GM21786 (cell line): ENCODE measurements at regions not wholly inside any gene's neighbourhood (a gene's known extent, or its start where the extent isn't known, plus 50 kb on each side); places are given as distances from the start of the nearest gene placed in this dataset.

Experiments
- ATAC-seq: cut with Tn5 transposase; IDR thresholded peaks from one replicate; pipeline ENCODE4 v1.9.1; 2021; ENCODE audit not compliant: unreplicated experiment

DNA sequence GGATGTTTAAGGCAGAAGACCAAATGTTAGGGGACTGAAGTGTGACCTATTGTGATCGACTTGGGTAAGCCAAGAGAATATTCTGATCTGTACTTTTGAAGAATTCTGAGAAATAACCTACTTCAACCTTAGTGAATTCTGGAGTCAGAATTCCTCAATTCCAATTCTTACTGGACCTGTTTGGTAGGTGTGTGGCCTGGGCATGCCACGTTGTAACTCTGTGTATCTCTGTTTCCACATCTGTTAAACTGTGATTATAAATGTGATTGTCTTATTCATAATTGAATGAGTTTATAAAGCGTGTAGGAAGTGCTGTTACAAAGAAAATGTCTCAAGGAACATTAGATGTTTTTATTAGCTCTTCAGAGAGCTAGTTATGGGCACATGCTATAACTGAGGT is 64.5 kb downstream of the TUSC1 start:
- no peak for ATAC-seq

DNA sequence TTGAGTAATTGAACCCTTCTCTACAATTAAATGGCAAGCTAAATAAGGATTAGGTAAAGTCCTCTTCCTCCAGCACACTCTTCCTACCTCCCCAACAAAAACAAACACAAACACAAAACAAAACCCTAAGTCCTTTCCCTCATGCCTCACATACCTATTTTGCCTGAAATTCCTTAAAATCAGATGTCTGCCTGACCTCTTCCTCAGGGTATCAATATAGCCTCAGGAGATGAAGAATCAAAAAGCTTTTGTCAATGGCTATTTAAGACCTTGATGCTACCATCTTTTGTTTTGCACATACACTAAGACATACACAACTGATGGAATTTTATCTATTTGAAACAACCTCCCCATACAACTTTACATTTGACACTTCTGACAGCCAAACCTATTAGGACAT is 75.1 kb downstream of the TUSC1 start:
- ATAC-seq, result no peak

DNA sequence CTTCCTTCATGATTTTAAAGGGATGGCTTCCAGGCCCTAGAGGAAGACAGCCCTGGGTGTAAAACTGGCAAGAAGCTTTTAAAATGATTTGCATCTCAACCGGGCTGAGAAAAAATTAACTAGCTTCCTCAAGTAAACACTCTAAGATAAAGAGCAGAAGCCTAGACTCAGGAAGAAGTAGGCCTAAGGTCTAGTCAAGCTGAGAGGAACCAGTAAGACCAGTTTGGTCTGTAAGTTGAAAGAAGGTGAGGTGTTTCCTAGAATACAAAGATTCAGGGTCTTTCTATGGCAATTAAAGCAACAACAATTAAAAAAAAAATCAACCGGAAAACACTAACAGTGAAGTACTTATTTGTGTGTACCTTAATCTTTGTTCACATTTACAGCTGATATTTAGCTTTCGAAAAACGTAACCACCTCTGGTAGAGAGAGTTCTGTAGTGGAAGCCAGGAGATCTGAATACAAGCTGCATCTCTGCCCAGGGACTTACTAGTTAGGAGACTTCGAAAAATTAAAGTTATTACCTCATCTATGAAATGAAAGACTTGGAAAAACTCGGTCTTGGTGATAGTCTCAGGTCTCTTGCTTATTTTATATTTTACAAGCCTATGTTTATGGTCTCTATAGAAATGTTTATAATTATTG is 75.7 kb downstream of the TUSC1 start:
- no peak for ATAC-seq

DNA sequence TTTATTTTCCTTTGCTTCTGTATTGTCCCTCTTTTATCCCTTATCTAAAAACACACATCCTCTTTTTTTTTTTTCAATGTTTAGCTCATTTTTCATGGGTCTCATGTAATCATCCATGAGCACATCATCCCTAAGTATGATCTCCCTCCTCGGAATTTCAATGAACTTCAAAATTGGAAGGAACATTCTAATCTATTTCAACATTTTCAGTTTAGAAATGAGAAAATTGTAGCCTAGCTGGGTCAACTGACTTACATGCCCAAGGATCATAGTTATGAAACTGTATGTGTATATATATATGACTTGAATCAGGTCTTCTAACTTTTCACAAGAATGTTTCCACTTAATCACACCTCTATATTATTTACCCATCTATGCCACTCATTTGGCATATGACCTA is 77.7 kb downstream of the TUSC1 start:
- no peak for ATAC-seq

DNA sequence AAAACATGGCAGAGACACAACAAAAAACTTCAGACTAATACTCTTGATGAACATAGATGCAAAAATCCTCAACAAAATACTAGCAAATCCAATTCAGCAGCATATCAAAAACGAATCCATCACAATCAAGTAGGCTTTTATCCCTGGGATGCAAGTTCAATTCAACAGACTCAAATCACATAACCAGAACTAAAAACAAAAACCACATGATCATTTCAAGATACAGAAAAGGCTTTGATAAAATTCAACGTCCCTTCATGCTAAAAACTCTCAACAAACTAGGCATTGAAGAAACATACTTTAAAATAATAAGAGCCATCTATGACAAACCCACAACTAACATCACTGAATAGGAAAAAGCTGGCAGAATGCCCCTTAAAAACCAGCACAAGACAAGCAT is 93.6 kb downstream of the TUSC1 start:
- ATAC-seq, result no peak

DNA sequence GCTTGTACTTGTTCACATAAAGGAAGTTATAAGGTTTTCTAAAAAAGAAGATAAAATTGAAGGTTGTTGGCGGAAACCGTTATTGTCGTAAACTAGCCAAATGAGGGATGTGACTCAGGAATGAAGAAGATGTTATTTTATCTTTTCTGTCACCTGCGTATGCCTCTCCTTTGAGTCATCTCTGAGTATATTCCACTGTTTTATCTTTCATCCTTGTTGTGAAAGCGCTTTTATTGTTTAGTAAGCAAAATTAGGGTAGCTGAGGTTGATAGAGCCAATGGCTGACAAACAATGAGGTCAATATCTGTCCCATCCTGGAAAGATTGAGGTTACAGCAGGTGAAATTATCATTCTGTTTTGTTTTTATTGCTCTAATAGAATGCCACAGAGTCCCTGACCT is 105.0 kb downstream of the TUSC1 start:
- ATAC-seq, result no peak

DNA sequence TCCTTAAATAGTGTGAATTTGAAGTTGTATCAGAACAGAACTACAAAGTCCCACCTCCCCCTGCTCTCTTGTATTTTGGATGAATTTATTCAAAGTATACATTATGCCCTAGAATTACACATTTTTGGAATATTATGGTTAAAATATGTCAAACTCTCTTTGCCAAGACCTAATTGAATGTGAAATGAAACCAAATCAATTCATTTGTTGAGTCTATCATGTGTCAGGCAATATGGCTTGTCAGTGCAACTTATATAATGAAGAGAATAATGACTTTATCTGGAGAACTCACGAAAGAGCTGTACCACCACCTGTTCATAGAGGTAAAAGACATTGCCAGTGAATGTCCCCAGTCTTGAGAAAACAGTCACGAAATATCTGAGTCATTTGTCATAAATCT is 106.8 kb downstream of the TUSC1 start:
- no peak for ATAC-seq

DNA sequence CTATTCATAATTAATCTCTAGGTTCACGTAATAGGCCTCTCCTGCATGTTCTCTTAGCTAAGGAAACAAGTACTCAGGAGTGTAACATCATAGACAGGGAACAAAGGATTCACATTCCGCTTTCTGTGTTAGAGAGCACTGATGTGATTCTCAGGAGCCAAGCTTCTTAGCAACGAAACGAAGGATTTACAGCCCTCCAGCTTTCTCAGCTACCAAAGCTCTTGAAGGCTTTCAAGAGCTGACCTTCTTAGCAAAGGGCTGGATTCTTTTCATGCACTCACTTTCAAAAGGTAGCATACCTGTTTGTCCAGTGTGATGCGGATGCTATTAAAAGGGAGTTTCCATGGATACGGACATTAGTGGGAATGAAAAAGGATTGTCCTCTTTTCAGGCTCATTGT is 107.4 kb downstream of the TUSC1 start:
- no peak for ATAC-seq

DNA sequence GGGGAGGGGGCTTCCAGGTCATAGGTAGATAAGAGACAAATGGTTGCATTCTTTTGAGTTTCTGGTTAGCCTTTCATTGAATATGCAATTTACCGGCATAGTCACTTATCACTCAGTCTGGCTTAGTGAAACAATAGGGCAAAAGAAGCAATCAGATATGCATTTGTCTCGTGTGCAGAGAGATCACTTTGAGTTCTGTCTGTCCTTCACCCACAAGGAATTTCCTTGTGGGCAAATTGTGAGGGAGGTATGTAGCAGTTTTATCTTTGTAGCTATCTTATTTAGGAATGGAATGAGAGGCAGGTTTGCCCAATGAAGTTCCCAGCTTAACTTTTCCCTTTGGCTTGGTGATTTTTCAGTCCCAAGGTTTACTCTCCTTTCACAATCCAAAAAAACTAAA is 116.1 kb downstream of the TUSC1 start:
- no peak for ATAC-seq

DNA sequence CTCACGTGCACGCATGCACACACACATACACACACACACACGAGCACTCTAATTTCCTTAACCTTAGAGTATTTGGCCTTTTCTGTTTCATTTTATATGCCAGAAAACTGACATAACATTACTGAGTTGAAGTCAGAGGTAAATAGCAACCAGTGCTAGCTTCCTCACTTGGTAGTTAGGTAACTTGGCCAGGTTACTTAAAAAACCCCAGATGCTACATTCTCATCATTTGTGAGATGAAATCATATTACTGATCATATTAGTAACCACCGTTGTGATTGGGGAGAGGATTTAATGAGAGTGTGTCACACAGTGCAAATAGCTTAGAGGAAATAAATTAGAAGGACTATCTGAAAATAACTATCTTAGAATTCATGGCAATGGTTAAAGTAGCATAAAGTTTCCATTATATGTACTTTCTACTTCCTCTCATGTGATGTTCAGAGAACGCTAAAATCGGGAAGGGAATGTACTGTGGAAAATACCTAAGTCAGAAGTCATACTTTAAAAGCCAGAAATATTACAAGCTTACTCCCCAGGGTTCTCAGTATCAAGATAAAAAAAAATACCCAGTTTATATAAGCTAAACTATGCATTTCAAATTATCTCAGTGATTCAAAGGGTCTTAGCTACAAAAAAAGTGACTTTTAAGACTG is 120.5 kb downstream of the TUSC1 start:
- ATAC-seq, result no peak

DNA sequence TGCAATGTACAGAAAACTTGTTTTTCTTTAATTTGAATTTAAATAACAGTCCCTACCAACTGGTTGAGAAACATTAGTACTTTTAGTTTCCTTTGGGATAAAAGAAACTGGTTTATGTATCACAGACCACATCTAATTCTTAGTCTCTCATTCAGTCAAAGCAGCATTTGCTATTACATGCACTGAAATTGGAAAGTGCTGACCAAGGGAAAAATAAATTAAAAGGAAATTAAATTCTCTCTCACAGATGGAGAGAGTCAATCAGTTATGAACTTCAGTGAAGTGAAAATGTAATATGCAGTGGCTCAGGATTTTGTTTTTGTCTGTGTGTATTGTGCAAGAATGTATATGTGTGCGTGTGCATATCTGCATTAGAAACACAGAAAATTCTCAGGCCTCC is 121.7 kb downstream of the TUSC1 start:
- ATAC-seq, result no peak

DNA sequence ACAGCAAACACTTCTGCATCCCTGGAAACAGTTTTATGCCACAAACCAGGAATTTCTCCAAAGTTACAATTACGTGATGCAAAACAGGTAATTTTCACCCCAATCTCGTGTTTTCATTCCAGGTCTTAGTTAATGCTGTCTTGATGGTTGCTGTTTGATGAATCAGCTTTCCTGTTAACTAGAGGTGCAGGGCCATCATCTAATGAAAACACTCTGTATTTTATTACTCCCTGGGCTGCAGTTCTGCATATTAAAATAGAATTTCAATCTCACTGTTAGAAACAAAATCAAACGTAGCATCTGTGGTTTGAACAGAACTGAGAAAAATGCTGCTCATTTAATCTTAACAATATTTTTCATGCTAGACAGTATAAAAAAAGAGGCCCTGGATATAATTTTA is 129.4 kb downstream of the TUSC1 start:
- no peak for ATAC-seq

DNA sequence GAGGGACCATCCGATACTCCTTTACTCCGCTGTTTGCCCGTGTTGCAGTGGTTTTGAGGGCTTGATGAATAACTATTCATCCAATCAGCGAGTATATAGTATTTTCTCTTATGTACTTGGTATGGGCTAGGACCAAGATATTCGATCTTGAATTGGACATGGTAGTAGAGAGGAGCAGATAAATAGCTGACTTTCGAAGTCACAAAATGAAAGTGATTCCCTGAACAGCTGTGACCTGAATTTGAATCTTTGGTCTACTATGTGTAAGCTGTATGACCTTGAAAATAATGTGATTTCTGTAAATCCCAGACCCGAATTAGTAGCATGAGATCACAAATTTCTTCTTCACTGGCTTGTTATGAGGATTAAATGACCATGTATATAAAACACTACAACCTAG is 134.4 kb downstream of the TUSC1 start:
- ATAC-seq, result no peak

DNA sequence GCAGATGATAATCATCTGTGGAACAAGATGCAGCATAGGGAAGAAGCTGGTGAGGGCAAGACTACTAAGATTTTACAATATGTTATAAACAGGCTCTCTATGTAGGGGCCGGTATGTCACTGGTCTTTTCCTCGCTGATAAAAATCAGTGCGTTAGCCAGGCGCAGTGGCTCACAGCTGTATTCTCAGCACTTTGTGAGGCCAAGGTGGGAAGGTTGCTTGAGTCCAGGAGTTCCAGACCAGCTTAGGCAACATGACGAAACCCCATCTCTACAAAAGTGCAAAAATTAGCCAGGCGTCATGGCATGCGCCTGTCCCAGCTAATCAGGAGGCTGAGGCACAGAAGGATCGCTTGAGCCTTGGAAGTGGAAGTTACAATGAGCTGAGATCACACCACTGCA is 135.9 kb downstream of the TUSC1 start:
- ATAC-seq, result no peak

DNA sequence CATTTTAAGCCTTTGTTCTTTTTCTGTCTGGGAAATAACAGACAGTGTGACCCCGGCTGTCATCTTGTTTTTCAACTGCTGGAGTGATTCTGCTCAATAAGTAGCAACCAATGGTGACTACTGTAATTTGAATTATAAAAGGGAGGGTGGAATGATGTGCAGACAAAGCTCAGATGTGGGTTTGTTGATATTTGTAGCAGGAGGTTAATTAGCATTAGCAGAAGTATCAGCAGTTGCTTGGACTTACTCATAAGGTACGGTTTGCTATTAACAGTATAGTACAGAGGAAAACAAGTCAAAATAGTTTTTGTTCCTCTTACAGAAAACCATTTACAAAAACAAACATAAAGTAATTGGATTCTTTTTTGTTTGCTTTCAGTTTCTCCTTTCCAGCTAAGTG is 140.4 kb downstream of the TUSC1 start:
- no peak for ATAC-seq

DNA sequence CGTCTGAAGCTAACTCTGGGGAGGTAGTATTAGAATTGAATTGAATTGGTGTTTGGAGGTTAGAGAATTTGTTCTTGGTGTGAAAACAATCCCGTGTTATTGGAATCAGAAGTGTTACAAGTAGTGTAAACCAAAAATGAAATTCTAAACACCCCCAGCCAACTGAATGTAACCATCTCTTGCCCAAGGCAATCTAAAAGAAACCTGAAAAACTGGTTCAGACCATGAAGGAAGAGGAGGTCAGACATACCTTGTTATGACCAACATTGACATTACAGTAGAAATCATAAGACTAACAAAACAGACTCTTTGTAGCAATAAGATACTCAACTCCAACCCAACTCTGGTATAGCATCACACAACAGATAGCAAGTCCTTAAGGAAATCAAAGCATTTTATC is 159.0 kb downstream of the TUSC1 start:
- ATAC-seq, result no peak

DNA sequence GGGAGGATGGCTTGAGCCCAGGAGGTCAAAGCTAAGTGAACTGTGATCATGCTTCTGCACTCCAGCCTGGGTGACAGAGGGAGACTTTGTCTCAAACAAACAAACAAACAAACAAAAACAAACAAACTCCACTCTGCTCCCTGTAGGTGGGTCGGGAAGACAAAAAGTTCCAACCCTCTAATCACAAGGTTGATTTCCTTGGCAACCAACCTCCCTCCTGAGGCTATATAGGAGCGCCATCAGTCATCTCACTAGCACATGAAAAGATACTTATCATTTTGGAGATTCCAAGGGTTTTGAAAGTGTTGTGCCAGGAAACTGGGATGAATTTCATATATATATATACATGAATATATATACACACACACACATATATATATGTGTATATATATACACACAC is 160.5 kb downstream of the TUSC1 start:
- ATAC-seq, result no peak

DNA sequence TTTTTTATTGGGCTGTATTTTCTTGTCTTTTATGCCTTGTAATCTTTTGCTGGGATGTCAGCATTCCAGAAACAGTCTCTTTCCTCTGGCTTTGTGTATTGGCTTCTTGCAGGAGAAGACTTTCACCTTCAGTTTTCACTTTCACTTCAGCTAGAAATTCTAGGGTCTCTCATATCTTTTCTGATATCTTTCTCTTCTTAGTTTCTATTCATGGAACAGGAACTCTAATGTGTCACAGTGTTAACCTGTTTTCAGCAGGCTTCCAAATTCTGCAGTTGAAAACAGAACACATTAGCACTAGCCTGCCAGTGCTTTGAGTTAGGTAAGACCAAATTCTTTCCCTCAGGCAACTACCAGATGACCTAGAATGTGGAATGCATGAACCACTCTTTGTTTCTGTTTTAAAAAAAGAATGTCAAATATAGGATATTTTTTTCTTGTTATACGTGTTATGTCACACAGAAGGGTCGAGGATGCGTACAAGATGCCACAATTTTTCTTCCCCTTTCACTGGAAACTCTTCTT is 164.7 kb downstream of the TUSC1 start:
- no peak for ATAC-seq

DNA sequence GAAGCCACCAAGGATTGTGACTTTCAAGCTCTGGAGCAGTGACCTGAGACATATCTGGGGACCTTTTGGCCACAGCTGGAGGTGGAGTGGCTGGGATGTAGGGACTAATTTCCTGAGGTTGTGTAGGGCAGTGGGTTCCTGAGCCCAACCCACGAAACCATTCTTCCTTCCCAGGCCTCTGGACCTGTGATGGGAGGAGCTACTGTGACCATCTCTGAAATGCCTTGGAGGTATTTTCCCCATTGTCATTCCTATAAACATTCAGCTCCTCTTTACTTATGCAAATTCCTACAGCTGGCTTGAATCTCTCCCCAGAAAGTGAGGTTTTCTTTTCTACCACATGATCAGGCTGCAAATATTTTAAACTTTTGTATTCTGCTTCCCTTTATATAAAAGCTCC is 172.6 kb downstream of the TUSC1 start:
- no peak for ATAC-seq

DNA sequence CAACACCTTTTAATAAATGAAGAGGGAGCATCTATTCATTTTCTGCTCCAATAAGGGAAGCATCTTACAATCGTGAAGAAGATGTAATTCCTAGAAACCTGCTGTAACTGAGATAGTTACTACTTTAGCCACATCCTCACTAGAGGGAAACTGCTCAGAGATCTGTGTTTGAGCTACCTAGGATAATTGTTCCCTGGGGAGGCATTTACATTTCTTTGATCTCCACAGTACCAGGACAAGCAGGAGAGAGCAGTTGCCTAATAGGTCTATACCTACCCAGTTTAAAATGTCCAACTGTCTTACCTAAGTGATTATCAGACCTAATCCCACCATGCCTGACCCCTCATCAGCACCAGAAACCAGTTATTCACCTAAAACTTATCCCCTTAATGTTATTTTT is 196.9 kb downstream of the TUSC1 start:
- ATAC-seq, result no peak

DNA sequence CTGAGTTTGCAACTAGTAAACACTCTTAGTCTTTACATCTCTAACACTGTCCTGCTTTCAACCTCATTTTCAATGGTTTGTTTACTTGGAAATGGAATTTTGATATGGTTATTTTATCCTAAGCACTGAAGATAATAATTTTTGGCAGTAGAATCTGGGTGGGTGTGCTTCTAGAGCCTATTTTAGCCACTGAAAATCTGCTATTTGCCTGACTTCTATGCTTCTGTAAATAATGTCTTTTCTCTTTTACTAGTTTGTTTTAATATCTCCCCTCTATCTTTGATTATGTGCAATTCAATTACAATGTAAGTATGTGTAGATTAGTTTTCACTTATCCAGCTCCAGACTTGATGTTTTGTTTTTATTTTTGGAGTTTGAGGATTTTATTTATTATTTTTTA is 197.5 kb downstream of the TUSC1 start:
- no peak for ATAC-seq

DNA sequence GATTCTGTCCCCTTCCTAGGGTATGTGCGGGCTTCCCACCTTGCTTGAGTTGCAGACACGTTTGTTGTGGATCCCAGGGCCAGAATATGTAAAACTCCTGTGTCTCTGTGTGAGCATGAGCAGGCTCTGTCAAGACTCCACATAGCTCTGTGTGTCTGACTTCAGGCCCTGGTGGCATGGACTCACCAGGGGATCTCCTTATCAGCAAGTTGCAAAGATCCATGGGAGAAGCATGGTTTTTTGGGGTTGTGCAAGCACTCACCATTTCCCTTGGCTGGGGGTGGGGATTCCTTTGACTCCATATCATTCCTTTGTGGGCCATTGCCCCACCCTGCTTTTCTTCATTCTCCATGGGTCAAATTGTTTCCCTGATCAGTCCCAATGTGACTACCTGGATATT is 205.6 kb downstream of the TUSC1 start:
- no peak for ATAC-seq

DNA sequence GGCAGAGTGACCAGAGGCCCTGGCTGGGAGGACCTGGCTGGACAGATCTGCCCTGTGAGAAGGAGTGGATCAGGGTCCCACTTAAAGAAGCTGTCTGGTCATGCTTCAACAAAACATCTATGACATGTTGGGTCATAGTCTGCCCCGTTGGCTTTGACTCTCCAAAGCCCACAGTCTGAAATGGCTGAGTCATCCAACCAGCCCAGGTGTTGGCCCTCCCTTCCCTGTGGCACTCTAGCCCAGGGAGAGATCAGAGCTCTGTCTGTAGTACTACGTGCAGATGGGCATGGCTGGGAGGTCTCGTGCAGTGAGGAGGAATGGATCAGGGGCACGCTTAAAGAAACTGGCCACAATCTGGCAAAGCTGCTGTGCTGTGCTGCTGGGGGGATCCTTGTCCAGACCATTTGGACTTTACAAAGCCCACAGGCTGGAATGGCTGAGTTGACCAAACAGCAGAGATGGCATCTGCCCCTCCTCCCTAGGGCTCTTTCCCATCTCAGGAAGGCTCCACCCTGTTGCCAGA is 206.1 kb downstream of the TUSC1 start:
- ATAC-seq, result no peak
